Kidney epithelial cell (primary cell): ENCODE measurements at regions not wholly inside any gene's neighbourhood (a gene's known extent, or its start where the extent isn't known, plus 50 kb on each side); places are given as distances from the start of the nearest gene placed in this dataset.

Experiments used
- DNase-seq: peaks from one replicate; pipeline ENCODE4 v3.0.0-alpha.2; 2010; ENCODE audit warnings: low read depth
- H3K27me3 ChIP-seq: 2 replicates; pipeline ENCODE4 v1.6.0; 2011; ENCODE audit warnings: low read length; ENCODE audit not compliant: control insufficient read depth, insufficient read depth
- H3K36me3 ChIP-seq: 2 replicates; pipeline ENCODE4 v1.5.1; 2011; ENCODE audit warnings: low read length; ENCODE audit not compliant: control insufficient read depth, insufficient read depth
- H3K4me3 ChIP-seq: 2 replicates; pipeline ENCODE4 v1.5.1; 2011; ENCODE audit warnings: low read depth, mild to moderate bottlenecking, control low read depth, low read length
- TF ChIP-seq, protein P1 (sequence below): IDR thresholded peaks from 2 replicates; pipeline ENCODE4 v1.5.1; 2011; ENCODE audit warnings: mild to moderate bottlenecking, moderate library complexity, low read length, control low read depth, inconsistent platforms; ENCODE audit not compliant: insufficient read depth, poor library complexity, severe bottlenecking

- TF ChIP-seq, protein P1, sequence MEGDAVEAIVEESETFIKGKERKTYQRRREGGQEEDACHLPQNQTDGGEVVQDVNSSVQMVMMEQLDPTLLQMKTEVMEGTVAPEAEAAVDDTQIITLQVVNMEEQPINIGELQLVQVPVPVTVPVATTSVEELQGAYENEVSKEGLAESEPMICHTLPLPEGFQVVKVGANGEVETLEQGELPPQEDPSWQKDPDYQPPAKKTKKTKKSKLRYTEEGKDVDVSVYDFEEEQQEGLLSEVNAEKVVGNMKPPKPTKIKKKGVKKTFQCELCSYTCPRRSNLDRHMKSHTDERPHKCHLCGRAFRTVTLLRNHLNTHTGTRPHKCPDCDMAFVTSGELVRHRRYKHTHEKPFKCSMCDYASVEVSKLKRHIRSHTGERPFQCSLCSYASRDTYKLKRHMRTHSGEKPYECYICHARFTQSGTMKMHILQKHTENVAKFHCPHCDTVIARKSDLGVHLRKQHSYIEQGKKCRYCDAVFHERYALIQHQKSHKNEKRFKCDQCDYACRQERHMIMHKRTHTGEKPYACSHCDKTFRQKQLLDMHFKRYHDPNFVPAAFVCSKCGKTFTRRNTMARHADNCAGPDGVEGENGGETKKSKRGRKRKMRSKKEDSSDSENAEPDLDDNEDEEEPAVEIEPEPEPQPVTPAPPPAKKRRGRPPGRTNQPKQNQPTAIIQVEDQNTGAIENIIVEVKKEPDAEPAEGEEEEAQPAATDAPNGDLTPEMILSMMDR, result no peak
These were observed 206.8 kb upstream of the ARG1 start for GRCh38 chr6:131366223-131366622.

DNA sequence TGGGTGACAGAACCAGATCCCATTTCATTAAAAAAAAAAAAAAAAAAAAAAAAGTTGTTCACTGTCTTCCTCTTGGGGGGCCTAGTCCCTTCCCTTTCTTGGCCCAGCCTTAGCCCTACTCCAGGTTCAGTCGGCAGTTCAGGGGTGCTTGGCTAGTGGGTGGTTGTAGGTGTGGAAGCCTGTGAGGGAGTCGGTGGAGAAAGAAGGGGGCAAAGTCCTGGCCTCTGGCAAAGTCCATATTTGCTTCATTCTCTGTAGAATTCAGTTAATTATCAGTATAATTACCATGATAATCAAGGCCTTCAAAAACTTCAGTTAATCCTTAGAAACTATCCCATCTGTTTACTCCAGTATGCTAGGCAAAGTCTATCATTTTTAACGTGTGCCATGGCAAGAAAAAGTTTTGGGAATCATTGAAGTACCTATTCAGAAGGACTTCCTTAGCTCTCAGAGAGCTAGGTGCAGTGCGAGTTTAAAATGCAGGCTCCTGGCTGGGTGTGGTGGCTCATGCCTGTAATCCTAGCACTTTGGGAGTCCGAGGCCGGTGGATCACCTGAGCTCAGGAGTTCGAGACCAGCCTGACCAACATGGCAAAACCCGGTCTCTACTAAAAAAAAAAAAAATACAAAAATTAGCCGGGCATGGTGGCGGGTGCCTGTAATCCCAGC is 205.7 kb upstream of the ARG1 start:
- Histone ChIP-seq H3K36me3 (no peaks in the 10 kb centered on the region), H3K27me3 (no peaks in the 10 kb centered on the region), H3K4me3 (no peak overlapping the region)
- TF ChIP-seq, protein P1, result no peak
- no peak for DNase-seq

More at GRCh38 chr6:131366223-131366622, 206.8 kb upstream of the ARG1 start:
- H3K27me3 ChIP-seq, result no peaks in the 10 kb centered on the region
- no peak for DNase-seq
- H3K36me3 ChIP-seq, result no peaks in the 10 kb centered on the region
- H3K4me3 ChIP-seq, result no peak overlapping the region

DNA sequence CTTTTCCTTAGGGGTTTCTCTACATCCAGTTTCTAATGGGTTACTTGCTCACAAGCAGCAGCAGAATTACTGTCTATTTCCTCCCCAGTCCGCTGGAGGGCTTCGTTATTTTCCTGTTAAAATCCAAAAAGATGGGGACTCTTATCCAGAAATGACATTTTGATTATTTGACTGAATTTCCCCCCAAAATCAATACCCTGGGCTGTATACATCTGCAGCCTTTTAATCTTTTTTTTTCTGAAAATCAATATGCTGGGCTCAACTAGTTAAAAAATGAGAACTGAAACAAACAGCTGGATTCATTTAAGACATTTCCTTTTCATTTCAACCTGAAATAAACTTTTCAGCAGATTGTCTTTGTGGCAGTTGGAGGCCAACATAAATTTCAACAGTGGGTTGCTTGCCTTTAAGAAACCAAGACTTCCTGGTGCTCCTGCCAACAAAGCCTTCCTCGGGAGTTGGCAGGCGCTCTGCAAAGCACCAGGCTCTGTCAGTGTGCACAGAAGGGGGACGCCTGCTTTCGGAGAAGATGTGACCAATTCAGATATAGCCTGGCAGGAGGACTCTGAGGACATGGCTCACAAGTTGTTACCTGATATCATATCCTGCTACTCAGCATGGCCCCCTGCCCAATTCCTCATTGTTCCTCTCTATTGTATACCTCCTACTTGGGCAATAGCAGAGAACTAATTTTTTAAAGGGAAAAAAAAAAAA is 204.7 kb upstream of the ARG1 start:
- TF ChIP-seq, protein P1, result no peak
- no peak overlapping the region for H3K4me3 ChIP-seq
- DNase-seq, result no peak
- no peaks in the 10 kb centered on the region for H3K36me3 ChIP-seq
- H3K27me3 ChIP-seq, result no peaks in the 10 kb centered on the region

DNA sequence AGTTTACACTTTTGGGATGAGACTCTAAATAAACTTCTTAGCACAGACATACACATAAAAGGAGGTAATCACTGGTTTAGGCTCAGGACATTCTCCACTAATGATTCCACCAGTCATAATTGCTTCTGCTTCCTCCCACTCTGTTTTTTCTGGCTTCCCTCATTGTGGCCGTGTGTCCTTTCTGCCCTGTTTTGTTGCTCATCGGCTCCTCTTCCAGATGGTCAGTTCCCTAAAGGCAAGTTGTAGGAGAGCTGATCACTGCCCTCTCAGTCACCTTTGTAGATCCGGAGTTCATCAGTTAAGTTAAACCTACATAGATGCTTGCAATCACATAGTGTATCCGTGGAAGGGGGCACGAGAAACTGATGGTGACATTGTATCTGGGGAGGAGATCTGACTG is 200.5 kb upstream of the ARG1 start:
- no peak for DNase-seq
- TF ChIP-seq, protein P1, result no peak
- Histone ChIP-seq H3K4me3 (no peak overlapping the region), H3K27me3 (no peaks in the 10 kb centered on the region), H3K36me3 (no peaks in the 10 kb centered on the region)

GRCh38 chr6:131377112-131377705 is 195.8 kb upstream of the ARG1 start:
- TF ChIP-seq, protein P1, result no peak
- H3K36me3 ChIP-seq, result no peaks in the 10 kb centered on the region
- peaks cover 4% of the 10 kb centered on the region for H3K27me3 ChIP-seq
- no peak for DNase-seq
- no peak overlapping the region for H3K4me3 ChIP-seq

DNA sequence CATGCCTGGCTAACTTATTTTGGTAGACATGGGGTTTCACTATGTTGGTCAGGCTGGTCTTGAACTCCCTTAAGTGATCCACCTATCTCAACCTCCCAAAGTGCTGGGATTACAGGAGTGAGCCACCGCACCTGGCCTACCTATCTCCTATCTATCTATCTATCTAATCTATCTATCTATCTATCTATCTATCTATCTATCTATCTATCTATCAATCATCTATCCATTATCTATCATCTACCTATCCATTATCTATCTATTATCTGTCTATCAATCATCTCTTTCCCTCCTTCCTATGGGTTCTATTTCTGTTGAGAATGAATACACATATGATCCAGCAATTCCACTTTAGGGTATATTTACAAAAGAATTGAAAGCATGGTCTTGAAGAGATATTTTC is 194.2 kb upstream of the ARG1 start:
- TF ChIP-seq, protein P1, result no peak
- H3K4me3 ChIP-seq, result no peak overlapping the region
- DNase-seq, result no peak
- H3K27me3 ChIP-seq, result peaks cover 14% of the 10 kb centered on the region
- no peaks in the 10 kb centered on the region for H3K36me3 ChIP-seq
